Mesenchymal stem cell (in vitro differentiated cells and primary cell): ENCODE measurements at regions not wholly inside any gene's neighbourhood (a gene's known extent, or its start where the extent isn't known, plus 50 kb on each side); places are given as distances from the start of the nearest gene placed in this dataset.

Source experiments
- DNase-seq: peaks from one replicate; pipeline ENCODE4 v3.0.0-alpha.2; 2013
- H2AFZ ChIP-seq: one replicate; pipeline ENCODE4 v1.6.1; 2013; ENCODE audit warnings: low read depth, mild to moderate bottlenecking, control low read depth, inconsistent platforms, low read length, moderate library complexity
- H2AK5ac ChIP-seq: 2 replicates; pipeline ENCODE4 v1.6.1; 2013; ENCODE audit warnings: low read length, moderate library complexity, mild to moderate bottlenecking, inconsistent platforms; ENCODE audit not compliant: severe bottlenecking
- H2BK120ac ChIP-seq: one replicate; pipeline ENCODE4 v1.6.1; 2013; ENCODE audit warnings: low read depth, mild to moderate bottlenecking, inconsistent platforms, low read length, moderate library complexity
- H2BK12ac ChIP-seq, 2 experiments: one replicate each; pipeline ENCODE4 v1.6.1; 2013; ENCODE audit warnings: inconsistent platforms in 2 of 2, low read length in 2 of 2, mild to moderate bottlenecking in 2 of 2, moderate library complexity in 2 of 2, control low read depth in 1 of 2
- H2BK15ac ChIP-seq: one replicate; pipeline ENCODE4 v1.6.1; 2013; ENCODE audit warnings: mild to moderate bottlenecking, low read depth, inconsistent platforms; ENCODE audit not compliant: poor library complexity, severe bottlenecking
- H2BK5ac ChIP-seq: 2 replicates; pipeline ENCODE4 v1.6.1; 2013; ENCODE audit warnings: low read depth, mild to moderate bottlenecking, low read length, control low read depth, inconsistent platforms; ENCODE audit not compliant: poor library complexity, severe bottlenecking
- H3K14ac ChIP-seq, 2 experiments: one replicate each; pipeline ENCODE4 v1.6.1; 2013; ENCODE audit warnings: inconsistent platforms in 2 of 2, low read length in 2 of 2, control low read depth in 1 of 2, mild to moderate bottlenecking in 1 of 2, moderate library complexity in 1 of 2
- H3K18ac ChIP-seq, 2 experiments: one replicate each; pipeline ENCODE4 v1.6.1; 2013; ENCODE audit warnings: inconsistent platforms in 2 of 2, low read length in 2 of 2, control low read depth in 1 of 2, low read depth in 1 of 2, mild to moderate bottlenecking in 1 of 2
- H3K23ac ChIP-seq, 2 experiments: one replicate each; pipeline ENCODE4 v1.6.1; 2013; ENCODE audit warnings: inconsistent platforms in 2 of 2, low read length in 2 of 2, mild to moderate bottlenecking in 2 of 2, moderate library complexity in 2 of 2, control low read depth in 1 of 2
- H3K27ac ChIP-seq: 2 replicates; pipeline ENCODE4 v1.5.1; 2013; ENCODE audit warnings: mild to moderate bottlenecking, moderate library complexity, low read length, control low read depth, inconsistent platforms; ENCODE audit not compliant: poor library complexity, severe bottlenecking
- H3K27me3 ChIP-seq, 2 experiments: 2 replicates each; pipeline versions ENCODE4 v1.6.1 to v1.7.0; 2013; ENCODE audit warnings: low read length in 2 of 2, mild to moderate bottlenecking in 2 of 2, moderate library complexity in 2 of 2, control low read depth in 1 of 2, inconsistent platforms in 1 of 2; ENCODE audit not compliant: control insufficient read depth in 1 of 2, insufficient read depth in 1 of 2
- H3K36me3 ChIP-seq, 2 experiments: 2 replicates each; pipeline versions ENCODE4 v1.6.1 to v1.7.0; 2013; ENCODE audit warnings: low read length in 2 of 2, control low read depth in 1 of 2, inconsistent platforms in 1 of 2, low read depth in 1 of 2, mild to moderate bottlenecking in 1 of 2; ENCODE audit not compliant: insufficient read depth in 2 of 2, control insufficient read depth in 1 of 2
- H3K4ac ChIP-seq, 2 experiments: one replicate each; pipeline ENCODE4 v1.6.1; 2013; ENCODE audit warnings: inconsistent platforms in 2 of 2, low read length in 2 of 2, mild to moderate bottlenecking in 2 of 2, moderate library complexity in 2 of 2, control low read depth in 1 of 2, low read depth in 1 of 2
- H3K4me1 ChIP-seq: 2 replicates; pipeline ENCODE4 v1.6.1; 2013; ENCODE audit warnings: low read depth, low read length, control low read depth; ENCODE audit not compliant: control insufficient read depth, insufficient read depth
- H3K4me2 ChIP-seq: 2 replicates; pipeline ENCODE4 v1.6.1; 2013; ENCODE audit warnings: low read length, mild to moderate bottlenecking, inconsistent platforms; ENCODE audit not compliant: poor library complexity, severe bottlenecking
- H3K4me3 ChIP-seq, 2 experiments: 2 replicates each; pipeline versions ENCODE4 v1.5.1 to v1.7.0; 2013; ENCODE audit warnings: low read length in 2 of 2, mild to moderate bottlenecking in 2 of 2, control low read depth in 1 of 2, low read depth in 1 of 2; ENCODE audit not compliant: insufficient read depth in 1 of 2
- H3K79me1 ChIP-seq: replicated peaks from 2 replicates; pipeline ENCODE4 v1.6.1; 2013; ENCODE audit warnings: mild to moderate bottlenecking, control low read depth, low read length, inconsistent platforms; ENCODE audit not compliant: poor library complexity, severe bottlenecking
- H3K9ac ChIP-seq: 2 replicates; pipeline ENCODE4 v1.7.0; 2013; ENCODE audit warnings: mild to moderate bottlenecking, low read length, moderate library complexity
- H3K9me3 ChIP-seq: 2 replicates; pipeline ENCODE4 v1.7.0; 2013; ENCODE audit warnings: mild to moderate bottlenecking, low read length; ENCODE audit not compliant: control insufficient read depth
- H4K8ac ChIP-seq: one replicate; pipeline ENCODE4 v1.6.1; 2013; ENCODE audit warnings: inconsistent platforms, mild to moderate bottlenecking, low read length, moderate library complexity
- H4K91ac ChIP-seq: one replicate; pipeline ENCODE4 v1.6.1; 2013; ENCODE audit warnings: mild to moderate bottlenecking, low read length, inconsistent platforms
- WGBS: methylation state at CpG from one replicate; pipeline ENCODE4 v1.1.7; 2013; ENCODE audit warnings: mixed read lengths; 5-methylcytosine and 5-hydroxymethylcytosine counted together

- Histone ChIP-seq H2AK5ac (no peak overlapping the region), H3K14ac (no peak overlapping the region), H3K23ac (no peak overlapping the region), H3K9me3 (no peaks in the 10 kb centered on the region), H3K18ac (no peak overlapping the region), H2BK12ac (no peak overlapping the region), H4K91ac (no peak overlapping the region), H2BK15ac (no peak overlapping the region), H3K4me1 (no peaks in the 10 kb centered on the region), H3K79me1 (no peaks in the 10 kb centered on the region), H3K27ac (no peak overlapping the region), H3K4ac (no peak overlapping the region), H2AFZ (no peak overlapping the region), H3K4me3 (no peak overlapping the region), H4K8ac (no peak overlapping the region), H3K36me3 (no peaks in the 10 kb centered on the region), H3K4me2 (no peak overlapping the region), H3K9ac (no peak overlapping the region), H3K27me3 (no peaks in the 10 kb centered on the region), H2BK5ac (no peak overlapping the region), H2BK120ac (no peak overlapping the region)
- DNase-seq: peak; percentile 5
- no CpG with 5 or more reads among the region's 1 CpG for WGBS
Observed at GRCh38 chr6:81381382-81381916, 371.0 kb downstream of the TENT5A start.

GRCh38 chr6:81380718-81381338, 371.7 kb downstream of the TENT5A start:
- Histone ChIP-seq H2AFZ (no peak overlapping the region), H3K23ac (no peak overlapping the region), H3K9ac (no peak overlapping the region), H2AK5ac (no peak overlapping the region), H4K8ac (no peak overlapping the region), H3K4me1 (no peaks in the 10 kb centered on the region), H3K4me2 (no peak overlapping the region), H3K18ac (no peak overlapping the region), H3K27ac (no peak overlapping the region), H3K4me3 (no peak overlapping the region), H2BK12ac (no peak overlapping the region), H3K9me3 (no peaks in the 10 kb centered on the region), H3K4ac (no peak overlapping the region), H2BK120ac (no peak overlapping the region), H3K14ac (no peak overlapping the region), H2BK15ac (no peak overlapping the region), H3K36me3 (no peaks in the 10 kb centered on the region), H3K27me3 (no peaks in the 10 kb centered on the region), H3K79me1 (no peaks in the 10 kb centered on the region), H4K91ac (no peak overlapping the region), H2BK5ac (no peak overlapping the region)
- DNase-seq: no peak
- no CpG with 5 or more reads among the region's 1 CpG for WGBS

GRCh38 chr6:81376745-81377144, 375.7 kb downstream of the TENT5A start:
- Histone ChIP-seq H3K4me1 (no peaks in the 10 kb centered on the region), H3K4me2 (no peak overlapping the region), H3K9ac (no peak overlapping the region), H3K9me3 (no peaks in the 10 kb centered on the region), H4K8ac (no peak overlapping the region), H3K79me1 (no peaks in the 10 kb centered on the region), H3K4me3 (no peak overlapping the region), H2BK5ac (no peak overlapping the region), H3K36me3 (no peaks in the 10 kb centered on the region), H3K27ac (no peak overlapping the region), H3K4ac (no peak overlapping the region), H3K14ac (no peak overlapping the region), H2BK12ac (no peak overlapping the region), H2BK15ac (no peak overlapping the region), H4K91ac (no peak overlapping the region), H2AFZ (no peak overlapping the region), H3K27me3 (no peaks in the 10 kb centered on the region), H3K23ac (no peak overlapping the region), H2AK5ac (no peak overlapping the region), H3K18ac (no peak overlapping the region), H2BK120ac (no peak overlapping the region)
- DNase-seq: no peak
- WGBS: 91% methylated on average over 5 of the region's 5 CpGs

DNA sequence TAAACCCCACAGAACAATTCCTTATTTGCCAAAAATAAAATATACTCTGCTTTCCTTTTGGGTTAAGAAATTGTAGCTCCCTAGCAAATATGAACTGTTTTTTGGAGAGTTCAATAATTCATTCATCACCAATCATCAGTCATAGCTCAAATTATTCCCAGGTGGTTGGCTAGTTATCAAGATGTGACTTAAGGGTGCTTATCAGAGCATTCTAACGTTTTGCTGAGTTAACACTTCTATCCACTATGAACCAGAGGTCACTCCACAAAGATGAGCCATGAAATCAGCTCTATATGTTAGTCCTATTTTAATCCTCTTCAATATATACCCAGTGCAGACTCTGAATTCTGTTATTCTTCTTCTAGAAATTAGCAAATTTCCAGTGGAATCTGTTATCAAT, 379.1 kb downstream of the TENT5A start:
- Histone ChIP-seq H3K14ac (no peak overlapping the region), H3K4me2 (no peak overlapping the region), H3K18ac (no peak overlapping the region), H3K9me3 (no peaks in the 10 kb centered on the region), H2BK15ac (no peak overlapping the region), H2AK5ac (no peak overlapping the region), H3K27ac (no peak overlapping the region), H2AFZ (no peak overlapping the region), H3K23ac (no peak overlapping the region), H2BK5ac (no peak overlapping the region), H3K9ac (no peak overlapping the region), H3K4me3 (no peak overlapping the region), H4K8ac (no peak overlapping the region), H3K36me3 (no peaks in the 10 kb centered on the region), H4K91ac (no peak overlapping the region), H2BK12ac (no peak overlapping the region), H3K4ac (no peak overlapping the region), H2BK120ac (no peak overlapping the region), H3K79me1 (no peaks in the 10 kb centered on the region), H3K27me3 (no peaks in the 10 kb centered on the region), H3K4me1 (no peaks in the 10 kb centered on the region)
- no peak for DNase-seq
- WGBS: 37% methylated on average over 1 of the region's 1 CpG
